ENCODE measurements at regions not wholly inside any gene's neighbourhood (a gene's known extent, or its start where the extent isn't known, plus 50 kb on each side); places are given as distances from the start of the nearest gene placed in this dataset.

- no peak for DNase-seq (ENCODE audit: low read depth, low spot score)
- in situ Hi-C loops (cut with HindIII; ENCODE audit: low sequenced_read_pairs), result no loop called here
- TF ChIP-seq CTCF (IDR thresholded peaks at IDR 0.05; ENCODE audit: low read depth, low read length), result no peak
- no peak overlapping the region for H3K4me3 ChIP-seq (ENCODE audit: low read depth, low read length)
These were observed 161.1 kb upstream of the ATP10A start for GRCh38 chr15:26024241-26024640.

- no peak overlapping the region for H3K4me3 ChIP-seq (ENCODE audit: low read depth, low read length)
- DNase-seq (ENCODE audit: low read depth, low spot score), result no peak
- no peak for TF ChIP-seq CTCF (IDR thresholded peaks at IDR 0.05; ENCODE audit: low read depth, low read length)
- in situ Hi-C loops (cut with HindIII; ENCODE audit: low sequenced_read_pairs), result no loop called here
These were observed 160.6 kb upstream of the ATP10A start for GRCh38 chr15:26023691-26024090.

- DNase-seq (ENCODE audit: low read depth, low spot score), result no peak
- in situ Hi-C loops (cut with HindIII; ENCODE audit: low sequenced_read_pairs), result no loop called here
- TF ChIP-seq CTCF (IDR thresholded peaks at IDR 0.05; ENCODE audit: low read depth, low read length), result no peak
- no peak overlapping the region for H3K4me3 ChIP-seq (ENCODE audit: low read depth, low read length)
These were observed 160.1 kb upstream of the ATP10A start for GRCh38 chr15:26023231-26023630.

GRCh38 chr15:26020871-26021270 lies 157.7 kb upstream of the ATP10A start:
- H3K4me3 ChIP-seq (ENCODE audit: low read depth, low read length), result no peak overlapping the region
- no peak for DNase-seq (ENCODE audit: low read depth, low spot score)
- TF ChIP-seq CTCF (IDR thresholded peaks at IDR 0.05; ENCODE audit: low read depth, low read length), result no peak
- in situ Hi-C loops (cut with HindIII; ENCODE audit: low sequenced_read_pairs), result no loop called here

GRCh38 chr15:26017665-26018064 lies 154.5 kb upstream of the ATP10A start:
- no peak overlapping the region for H3K4me3 ChIP-seq (ENCODE audit: low read depth, low read length)
- DNase-seq (ENCODE audit: low read depth, low spot score), result no peak
- in situ Hi-C loops (cut with HindIII; ENCODE audit: low sequenced_read_pairs), result no loop called here
- no peak for TF ChIP-seq CTCF (IDR thresholded peaks at IDR 0.05; ENCODE audit: low read depth, low read length)

GRCh38 chr15:26015516-26016075 lies 152.5 kb upstream of the ATP10A start:
- in situ Hi-C loops (cut with HindIII; ENCODE audit: low sequenced_read_pairs), result no loop called here
- H3K4me3 ChIP-seq (ENCODE audit: low read depth, low read length), result no peak overlapping the region
- no peak for DNase-seq (ENCODE audit: low read depth, low spot score)
- TF ChIP-seq CTCF (IDR thresholded peaks at IDR 0.05; ENCODE audit: low read depth, low read length), result no peak

- H3K4me3 ChIP-seq (ENCODE audit: low read depth, low read length), result no peak overlapping the region
- in situ Hi-C loops (cut with HindIII; ENCODE audit: low sequenced_read_pairs), result no loop called here
- DNase-seq (ENCODE audit: low read depth, low spot score), result no peak
- no peak for TF ChIP-seq CTCF (IDR thresholded peaks at IDR 0.05; ENCODE audit: low read depth, low read length)
These were observed 150.9 kb upstream of the ATP10A start for GRCh38 chr15:26013981-26014380.
